Neural cell (in vitro differentiated cells): ENCODE measurements at regions not wholly inside any gene's neighbourhood (a gene's known extent, or its start where the extent isn't known, plus 50 kb on each side); places are given as distances from the start of the nearest gene placed in this dataset.

Experiments
- H2AFZ ChIP-seq: fragments of 200-600, 300-800 bp; sonication (generic), shearing (Covaris generic); 2 replicates; pipeline ENCODE4 v1.6.0; 2014; ENCODE audit warnings: low read depth, mild to moderate bottlenecking, antibody characterized with exemption, low read length, moderate library complexity
- H3F3A ChIP-seq: fragments of 200-600 bp; shearing (Covaris generic); 2 replicates; pipeline ENCODE4 v1.6.1; 2016; ENCODE audit warnings: mild to moderate bottlenecking, moderate library complexity, mixed read lengths, antibody characterized with exemption, low read length; ENCODE audit not compliant: insufficient read depth, poor library complexity, severe bottlenecking
- H3K27ac ChIP-seq: fragments of 200-600, 300-800 bp; sonication (generic), shearing (Covaris generic); 2 replicates; pipeline ENCODE4 v1.5.1; 2014; ENCODE audit warnings: mild to moderate bottlenecking, low read length, moderate library complexity
- H3K27me3 ChIP-seq: fragments of 300-800, 200-600 bp; sonication (generic), shearing (Covaris generic); 2 replicates; pipeline ENCODE4 v1.6.0; 2014; ENCODE audit warnings: mild to moderate bottlenecking, low read depth, low read length, moderate library complexity; ENCODE audit not compliant: insufficient read depth
- H3K36me3 ChIP-seq: fragments of 300-800, 200-600 bp; sonication (generic), shearing (Covaris generic); 2 replicates; pipeline ENCODE4 v1.5.1; 2014; ENCODE audit warnings: mild to moderate bottlenecking, antibody characterized with exemption, low read length, moderate library complexity; ENCODE audit not compliant: insufficient read depth
- H3K4me2 ChIP-seq: fragments of 300-800, 200-600 bp; sonication (generic), shearing (Covaris generic); 2 replicates; pipeline ENCODE4 v1.6.0; 2014; ENCODE audit warnings: mild to moderate bottlenecking, low read length
- H3K4me3 ChIP-seq: fragments of 300-800, 200-600 bp; sonication (generic), shearing (Covaris generic); 2 replicates; pipeline ENCODE4 v1.5.1; 2014; ENCODE audit warnings: mild to moderate bottlenecking, low read length, moderate library complexity
- H3K79me2 ChIP-seq: fragments of 200-600 bp; shearing (Covaris generic); replicated peaks from 2 replicates; pipeline ENCODE4 v1.6.0; 2014; ENCODE audit warnings: mild to moderate bottlenecking, low read length, moderate library complexity; ENCODE audit not compliant: insufficient read depth
- H3K9ac ChIP-seq: fragments of 300-800, 200-600 bp; sonication (generic), shearing (Covaris generic); 2 replicates; pipeline ENCODE4 v1.6.1; 2016; ENCODE audit warnings: mild to moderate bottlenecking, low read length, mixed read lengths
- H3K9me2 ChIP-seq: fragments of 200-600 bp; shearing (Covaris generic); 2 replicates; pipeline ENCODE4 v1.6.1; 2016; ENCODE audit warnings: mild to moderate bottlenecking, low read length, mixed read lengths; ENCODE audit not compliant: insufficient read depth
- H3K9me3 ChIP-seq: fragments of 200-600, 300-800 bp; sonication (generic), shearing (Covaris generic); 2 replicates; pipeline ENCODE4 v1.6.1; 2016; ENCODE audit warnings: mild to moderate bottlenecking, mixed run types, low read length, moderate library complexity, mixed read lengths
- H4K20me1 ChIP-seq: fragments of 200-600 bp; shearing (Covaris generic); 2 replicates; pipeline ENCODE4 v1.6.1; 2016; ENCODE audit warnings: mild to moderate bottlenecking, mixed run types; ENCODE audit not compliant: insufficient read depth
- CTCF ChIP-seq: fragments of 450-650 bp; IDR thresholded peaks from 2 replicates; pipeline ENCODE4 v1.5.1; 2014; ENCODE audit warnings: antibody characterized with exemption, mild to moderate bottlenecking, moderate library complexity; ENCODE audit not compliant: poor library complexity, severe bottlenecking
- EP300 ChIP-seq: fragments of 450-650 bp; conservative IDR thresholded peaks from 2 replicates; pipeline ENCODE4 v1.6.1; 2014; ENCODE audit warnings: antibody characterized with exemption, mild to moderate bottlenecking, moderate library complexity; ENCODE audit not compliant: poor library complexity, severe bottlenecking
- EZH2 ChIP-seq: fragments of 200-600, 300-800 bp; shearing (Covaris generic), sonication (generic); IDR thresholded peaks from 2 replicates; pipeline ENCODE4 v1.6.1; 2014; ENCODE audit warnings: antibody characterized with exemption, low read length, borderline replicate concordance, mild to moderate bottlenecking; ENCODE audit not compliant: insufficient read depth, poor library complexity, severe bottlenecking
- MXI1 ChIP-seq: fragments of 450-650 bp; conservative IDR thresholded peaks from 2 replicates; pipeline ENCODE4 v1.6.1; 2014; ENCODE audit warnings: antibody characterized with exemption, mild to moderate bottlenecking; ENCODE audit not compliant: poor library complexity, severe bottlenecking
- POLR2AphosphoS5 ChIP-seq: IDR thresholded peaks from 2 replicates; pipeline ENCODE4 v1.6.1; 2012
- RAD21 ChIP-seq: fragments of 450-650 bp; conservative IDR thresholded peaks from 2 replicates; pipeline ENCODE4 v1.6.1; 2014; ENCODE audit warnings: antibody characterized with exemption, mild to moderate bottlenecking, moderate library complexity
- REST ChIP-seq: IDR thresholded peaks from 2 replicates; pipeline ENCODE4 v1.6.1; 2012; ENCODE audit warnings: borderline replicate concordance
- SMC3 ChIP-seq: fragments of 450-650 bp; conservative IDR thresholded peaks from 2 replicates; pipeline ENCODE4 v1.6.1; 2014; ENCODE audit warnings: antibody characterized with exemption, mild to moderate bottlenecking, moderate library complexity; ENCODE audit not compliant: poor library complexity
- TAF1 ChIP-seq: IDR thresholded peaks from 2 replicates; pipeline ENCODE4 v1.6.1; 2012; ENCODE audit warnings: low read depth

- no peaks in the 10 kb centered on the region for H3K9me2 ChIP-seq
- no peak for TF ChIP-seq CTCF
- no peak for TF ChIP-seq POLR2AphosphoS5
- no peak for TF ChIP-seq TAF1
- no peak for TF ChIP-seq RAD21
- no peak for TF ChIP-seq SMC3
- no peak for TF ChIP-seq MXI1
- no peak for TF ChIP-seq REST
- no peak for TF ChIP-seq EZH2
- no peak for TF ChIP-seq EP300
- H3K4me2 ChIP-seq = no peak overlapping the region
- no peak overlapping the region for H3K4me3 ChIP-seq
- no peaks in the 10 kb centered on the region for H3K79me2 ChIP-seq
- H3K9ac ChIP-seq = no peak overlapping the region
- no peaks in the 10 kb centered on the region for H3K27me3 ChIP-seq
- H2AFZ ChIP-seq = no peak overlapping the region
- H4K20me1 ChIP-seq = no peaks in the 10 kb centered on the region
- no peaks in the 10 kb centered on the region for H3F3A ChIP-seq
- H3K9me3 ChIP-seq = no peaks in the 10 kb centered on the region
- no peak overlapping the region for H3K27ac ChIP-seq
- H3K36me3 ChIP-seq = no peaks in the 10 kb centered on the region
Measured at GRCh38 chr4:166414431-166414830, 541.4 kb downstream of the TLL1 start.

GRCh38 chr4:166415749-166416148 lies 542.7 kb downstream of the TLL1 start:
- Histone ChIP-seq H2AFZ (no peak overlapping the region), H3K36me3 (no peaks in the 10 kb centered on the region), H3K9me3 (no peaks in the 10 kb centered on the region), H3F3A (no peaks in the 10 kb centered on the region), H3K4me2 (no peak overlapping the region), H3K9me2 (no peaks in the 10 kb centered on the region), H3K79me2 (no peaks in the 10 kb centered on the region), H4K20me1 (no peaks in the 10 kb centered on the region), H3K9ac (no peak overlapping the region), H3K4me3 (no peak overlapping the region), H3K27ac (no peak overlapping the region), H3K27me3 (no peaks in the 10 kb centered on the region)
- no peak for TF ChIP-seq SMC3
- no peak for TF ChIP-seq CTCF
- TF ChIP-seq RAD21 = no peak
- no peak for TF ChIP-seq MXI1
- TF ChIP-seq TAF1 = no peak
- TF ChIP-seq EZH2 = no peak
- TF ChIP-seq REST = no peak
- TF ChIP-seq POLR2AphosphoS5 = no peak
- no peak for TF ChIP-seq EP300
